Panc1 (cell line): ENCODE measurements at regions not wholly inside any gene's neighbourhood (a gene's known extent, or its start where the extent isn't known, plus 50 kb on each side); places are given as distances from the start of the nearest gene placed in this dataset.

Experiments
- ATAC-seq: fragments of 200-7000 bp; cut with Tn5 transposase; 2 replicates; pipeline ENCODE4 v1.9.1; 2020; ENCODE audit warnings: mild to moderate bottlenecking, moderate library complexity
- BruUV-seq: library from RNA; stranded (reverse); fragments of 400-500 nt; replicated peaks from 2 replicates; lab custom pipeline; 2021; lab: Mats Ljungman, UMichigan
- CTCF ChIA-PET: fragments of 300-600 bp; sonication (Branson Sonifier 250); formaldehyde crosslinking; loops from one replicate; lab custom pipeline; 2022; ENCODE audit warnings: antibody characterized with exemption; lab: Charles Lee
- POLR2A ChIA-PET: fragments of 300-600 bp; sonication (Branson Sonifier 250); formaldehyde crosslinking; loops from one replicate; lab custom pipeline; 2022; ENCODE audit warnings: antibody characterized with exemption; lab: Charles Lee
- DNase-seq: peaks from one replicate; pipeline ENCODE4 v3.0.0-alpha.2; 2010; ENCODE audit warnings: low read depth, low spot score
- H3K27ac ChIP-seq: 2 replicates; pipeline ENCODE4 v1.5.1; 2011; ENCODE audit warnings: mild to moderate bottlenecking, low read length, inconsistent platforms
- H3K27me3 ChIP-seq: fragments of 200-500 bp; sonication (Bioruptor generic); 2 replicates; pipeline ENCODE4 v1.6.0; 2014; ENCODE audit warnings: low read length, inconsistent platforms; ENCODE audit not compliant: control insufficient read depth, insufficient read depth
- H3K36me3 ChIP-seq: fragments of 200-500 bp; sonication (Bioruptor generic); 2 replicates; pipeline ENCODE4 v1.5.1; 2014; ENCODE audit warnings: inconsistent platforms, mild to moderate bottlenecking, low read length, moderate library complexity; ENCODE audit not compliant: control insufficient read depth, insufficient read depth
- H3K4me1 ChIP-seq: 2 replicates; pipeline ENCODE4 v1.5.1; 2011; ENCODE audit warnings: inconsistent platforms, mild to moderate bottlenecking, low read length, moderate library complexity; ENCODE audit not compliant: control insufficient read depth, insufficient read depth
- H3K4me3 ChIP-seq, 2 experiments: 2 replicates each; pipeline ENCODE4 v1.5.1; 2011 to 2012; ENCODE audit warnings: low read depth in 2 of 2, low read length in 2 of 2, mild to moderate bottlenecking in 2 of 2, inconsistent platforms in 1 of 2, moderate library complexity in 1 of 2
- H3K9me3 ChIP-seq: fragments of 200-500 bp; sonication (Bioruptor generic); 2 replicates; pipeline ENCODE4 v1.5.1; 2014; ENCODE audit warnings: low read depth, mild to moderate bottlenecking, inconsistent platforms, low read length, moderate library complexity; ENCODE audit not compliant: control insufficient read depth, insufficient read depth
- POLR2AphosphoS5 ChIP-seq: IDR thresholded peaks from 2 replicates; pipeline ENCODE4 v1.6.1; 2012; ENCODE audit warnings: mild to moderate bottlenecking, low read depth, low read length, moderate library complexity
- SIN3A ChIP-seq: IDR thresholded peaks from 2 replicates; pipeline ENCODE4 v1.6.1; 2012; ENCODE audit warnings: low read depth, mild to moderate bottlenecking, low read length, moderate library complexity, borderline replicate concordance; ENCODE audit not compliant: insufficient read depth
- TCF7L2 ChIP-seq: IDR thresholded peaks from 2 replicates; pipeline ENCODE4 v1.6.1; 2011; ENCODE audit warnings: mild to moderate bottlenecking, low read depth, low read length, inconsistent platforms
- in situ Hi-C: cut with HindIII; loops from 2 replicates; pipeline ENCODE4 v1.10.0; 2016; ENCODE audit warnings: low sequenced_read_pairs, low pct_unique_long_range_greater_than_20kb
- intact Hi-C: fragments of 100-400 bp; cut with micrococcal nuclease; formaldehyde crosslinking; loops from one replicate; pipeline ENCODE4 v1.10.0; 2022; ENCODE audit not compliant: unreplicated experiment
- TF ChIP-seq, protein P1 (sequence below): fragments of 450-650 bp; IDR thresholded peaks from 2 replicates; pipeline ENCODE4 v1.5.1; 2017; ENCODE audit warnings: mild to moderate bottlenecking
- TF ChIP-seq, protein P2 (sequence below), 2 experiments: IDR thresholded peaks; 2 replicates each; pipeline ENCODE4 v1.6.1; 2011 to 2012; ENCODE audit warnings: low read depth in 2 of 2, control low read depth in 1 of 2, low read length in 1 of 2, mild to moderate bottlenecking in 1 of 2, moderate library complexity in 1 of 2; ENCODE audit not compliant: insufficient read depth in 1 of 2

DNA sequence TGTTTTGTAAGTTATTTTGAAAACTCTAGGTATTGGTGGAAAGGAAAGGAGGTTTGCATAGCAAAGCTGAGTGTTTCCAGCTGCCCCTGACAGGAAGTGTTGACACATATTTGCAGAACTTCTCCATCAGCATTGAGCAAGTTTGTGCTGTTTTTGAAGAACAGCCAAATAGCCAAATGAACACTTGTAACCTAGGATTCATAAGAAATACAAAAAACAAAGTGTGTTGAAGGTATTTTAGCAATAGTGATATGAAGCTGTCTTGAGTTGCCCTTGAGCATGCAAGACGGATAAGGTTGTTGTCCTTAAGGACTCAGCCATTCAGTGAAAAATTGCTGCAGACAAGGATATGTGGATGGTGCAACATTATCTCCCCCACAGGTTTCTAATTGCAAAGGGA, 68.3 kb upstream of the PGM2 start:
- ChIA-PET CTCF (interaction anchor here (0.6 kb wide), 1 partner anchor 38 kb away, joined by 7 read pairs; no protein-coding TSS in a partner anchor), POLR2A (no interaction called here)
- Histone ChIP-seq H3K36me3 (no peaks in the 10 kb centered on the region), H3K4me3 (no peak overlapping the region), H3K9me3 (no peaks in the 10 kb centered on the region), H3K27ac (no peak overlapping the region), H3K4me1 (no peaks in the 10 kb centered on the region), H3K27me3 (no peaks in the 10 kb centered on the region; the same call in 1 of the 2 replicates)
- BruUV-seq: no TSS peak
- ATAC-seq (no peak), DNase-seq (no peak)
- intact Hi-C loops (no loop called here), in situ Hi-C loops (no loop called here)
- TF ChIP-seq, protein P1, sequence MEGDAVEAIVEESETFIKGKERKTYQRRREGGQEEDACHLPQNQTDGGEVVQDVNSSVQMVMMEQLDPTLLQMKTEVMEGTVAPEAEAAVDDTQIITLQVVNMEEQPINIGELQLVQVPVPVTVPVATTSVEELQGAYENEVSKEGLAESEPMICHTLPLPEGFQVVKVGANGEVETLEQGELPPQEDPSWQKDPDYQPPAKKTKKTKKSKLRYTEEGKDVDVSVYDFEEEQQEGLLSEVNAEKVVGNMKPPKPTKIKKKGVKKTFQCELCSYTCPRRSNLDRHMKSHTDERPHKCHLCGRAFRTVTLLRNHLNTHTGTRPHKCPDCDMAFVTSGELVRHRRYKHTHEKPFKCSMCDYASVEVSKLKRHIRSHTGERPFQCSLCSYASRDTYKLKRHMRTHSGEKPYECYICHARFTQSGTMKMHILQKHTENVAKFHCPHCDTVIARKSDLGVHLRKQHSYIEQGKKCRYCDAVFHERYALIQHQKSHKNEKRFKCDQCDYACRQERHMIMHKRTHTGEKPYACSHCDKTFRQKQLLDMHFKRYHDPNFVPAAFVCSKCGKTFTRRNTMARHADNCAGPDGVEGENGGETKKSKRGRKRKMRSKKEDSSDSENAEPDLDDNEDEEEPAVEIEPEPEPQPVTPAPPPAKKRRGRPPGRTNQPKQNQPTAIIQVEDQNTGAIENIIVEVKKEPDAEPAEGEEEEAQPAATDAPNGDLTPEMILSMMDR: no peak
- TF ChIP-seq SIN3A (no peak), TCF7L2 (no peak), POLR2AphosphoS5 (no peak)
- TF ChIP-seq, protein P2, sequence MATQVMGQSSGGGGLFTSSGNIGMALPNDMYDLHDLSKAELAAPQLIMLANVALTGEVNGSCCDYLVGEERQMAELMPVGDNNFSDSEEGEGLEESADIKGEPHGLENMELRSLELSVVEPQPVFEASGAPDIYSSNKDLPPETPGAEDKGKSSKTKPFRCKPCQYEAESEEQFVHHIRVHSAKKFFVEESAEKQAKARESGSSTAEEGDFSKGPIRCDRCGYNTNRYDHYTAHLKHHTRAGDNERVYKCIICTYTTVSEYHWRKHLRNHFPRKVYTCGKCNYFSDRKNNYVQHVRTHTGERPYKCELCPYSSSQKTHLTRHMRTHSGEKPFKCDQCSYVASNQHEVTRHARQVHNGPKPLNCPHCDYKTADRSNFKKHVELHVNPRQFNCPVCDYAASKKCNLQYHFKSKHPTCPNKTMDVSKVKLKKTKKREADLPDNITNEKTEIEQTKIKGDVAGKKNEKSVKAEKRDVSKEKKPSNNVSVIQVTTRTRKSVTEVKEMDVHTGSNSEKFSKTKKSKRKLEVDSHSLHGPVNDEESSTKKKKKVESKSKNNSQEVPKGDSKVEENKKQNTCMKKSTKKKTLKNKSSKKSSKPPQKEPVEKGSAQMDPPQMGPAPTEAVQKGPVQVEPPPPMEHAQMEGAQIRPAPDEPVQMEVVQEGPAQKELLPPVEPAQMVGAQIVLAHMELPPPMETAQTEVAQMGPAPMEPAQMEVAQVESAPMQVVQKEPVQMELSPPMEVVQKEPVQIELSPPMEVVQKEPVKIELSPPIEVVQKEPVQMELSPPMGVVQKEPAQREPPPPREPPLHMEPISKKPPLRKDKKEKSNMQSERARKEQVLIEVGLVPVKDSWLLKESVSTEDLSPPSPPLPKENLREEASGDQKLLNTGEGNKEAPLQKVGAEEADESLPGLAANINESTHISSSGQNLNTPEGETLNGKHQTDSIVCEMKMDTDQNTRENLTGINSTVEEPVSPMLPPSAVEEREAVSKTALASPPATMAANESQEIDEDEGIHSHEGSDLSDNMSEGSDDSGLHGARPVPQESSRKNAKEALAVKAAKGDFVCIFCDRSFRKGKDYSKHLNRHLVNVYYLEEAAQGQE (IDR thresholded peaks at IDR 0.05; ENCODE audit: insufficient read depth in 1 of 2, low read depth in 2 of 2, low read length in 1 of 2): no peak

DNA sequence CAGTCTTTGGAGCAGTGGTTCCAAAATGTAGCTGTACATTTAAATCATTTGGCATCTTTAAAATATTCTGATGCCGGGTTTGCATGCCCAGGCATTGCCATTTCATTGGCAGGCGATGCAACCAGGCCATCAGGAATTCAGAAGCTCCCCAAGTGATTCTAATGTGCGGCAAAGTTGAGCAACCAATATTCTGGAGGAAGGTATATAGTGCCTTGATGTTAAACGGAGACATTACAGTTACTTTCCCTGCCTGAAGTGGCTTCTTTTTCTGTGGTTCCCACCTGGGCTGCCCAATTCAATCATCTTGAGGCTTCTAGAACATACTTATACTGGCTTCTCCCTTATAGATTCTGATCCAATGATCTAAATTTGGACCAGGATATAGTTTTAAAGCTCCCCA, 68.7 kb upstream of the PGM2 start:
- no TSS peak for BruUV-seq
- ChIA-PET CTCF (interaction anchor here (0.6 kb wide), 1 partner anchor 38 kb away, joined by 7 read pairs; no protein-coding TSS in a partner anchor), POLR2A (no interaction called here)
- Histone ChIP-seq H3K27me3 (no peaks in the 10 kb centered on the region; the same call in 1 of the 2 replicates), H3K36me3 (no peaks in the 10 kb centered on the region), H3K4me1 (no peaks in the 10 kb centered on the region), H3K4me3 (no peak overlapping the region), H3K27ac (no peak overlapping the region), H3K9me3 (no peaks in the 10 kb centered on the region)
- ATAC-seq (no peak), DNase-seq (no peak)
- intact Hi-C loops (no loop called here), in situ Hi-C loops (no loop called here)
- TF ChIP-seq SIN3A: no peak

DNA sequence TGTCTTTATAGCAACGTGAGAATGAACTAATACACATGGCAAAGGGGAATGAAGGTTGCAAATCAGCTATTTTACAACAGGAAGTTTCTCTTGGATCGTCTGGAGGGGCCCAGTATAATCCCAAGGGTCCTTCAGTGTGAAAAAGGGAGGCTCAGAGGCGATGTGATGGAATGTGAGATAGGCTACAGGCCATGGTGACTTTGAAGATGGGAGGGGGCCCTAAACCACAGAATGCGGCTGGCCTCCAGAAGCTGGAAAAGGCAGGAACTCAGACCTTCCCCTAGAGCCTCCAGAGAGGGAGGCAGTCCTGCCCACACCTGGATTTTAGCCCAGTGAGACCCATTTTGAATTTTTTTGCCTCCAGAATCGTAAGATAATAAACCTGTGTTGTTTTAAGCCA, 69.4 kb upstream of the PGM2 start:
- no TSS peak for BruUV-seq
- in situ Hi-C loops (no loop called here), intact Hi-C loops (no loop called here)
- Histone ChIP-seq H3K27ac (no peak overlapping the region), H3K9me3 (no peaks in the 10 kb centered on the region), H3K27me3 (no peaks in the 10 kb centered on the region; the same call in 1 of the 2 replicates), H3K4me3 (no peak overlapping the region), H3K36me3 (no peaks in the 10 kb centered on the region), H3K4me1 (no peaks in the 10 kb centered on the region)
- CTCF ChIA-PET: no interaction called here
- ATAC-seq: no peak
- no peak for TF ChIP-seq TCF7L2
- TF ChIP-seq, protein P2 (IDR thresholded peaks at IDR 0.05; ENCODE audit: insufficient read depth in 1 of 2, low read depth in 2 of 2, low read length in 1 of 2): no peak
- POLR2A ChIA-PET: no interaction called here
- no peak for DNase-seq
